ENCODE measurements at regions not wholly inside any gene's neighbourhood (a gene's known extent, or its start where the extent isn't known, plus 50 kb on each side); places are given as distances from the start of the nearest gene placed in this dataset.

DNA sequence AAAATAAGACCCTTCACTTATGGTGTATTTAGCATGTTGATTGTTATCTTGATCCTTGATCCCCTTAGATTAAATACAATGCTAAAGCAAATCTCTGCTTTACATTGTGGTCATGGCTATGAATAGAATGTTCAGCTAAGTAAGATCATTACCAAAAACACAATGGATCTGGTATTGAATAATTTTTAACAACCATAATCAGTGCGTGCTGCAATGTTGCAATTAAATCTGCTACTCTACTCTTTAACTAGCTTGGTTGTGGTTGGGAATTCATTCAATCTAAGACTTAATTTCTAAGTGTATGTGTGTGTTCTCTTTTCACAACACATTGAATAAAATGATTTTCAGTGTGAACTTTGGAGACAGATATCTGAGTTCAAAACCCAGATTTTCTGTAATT lies 442.5 kb upstream of the ZNF804A start:
- TF ChIP-seq POLR2A (IDR thresholded peaks at IDR 0.05): no peak
- TF ChIP-seq, protein P1, sequence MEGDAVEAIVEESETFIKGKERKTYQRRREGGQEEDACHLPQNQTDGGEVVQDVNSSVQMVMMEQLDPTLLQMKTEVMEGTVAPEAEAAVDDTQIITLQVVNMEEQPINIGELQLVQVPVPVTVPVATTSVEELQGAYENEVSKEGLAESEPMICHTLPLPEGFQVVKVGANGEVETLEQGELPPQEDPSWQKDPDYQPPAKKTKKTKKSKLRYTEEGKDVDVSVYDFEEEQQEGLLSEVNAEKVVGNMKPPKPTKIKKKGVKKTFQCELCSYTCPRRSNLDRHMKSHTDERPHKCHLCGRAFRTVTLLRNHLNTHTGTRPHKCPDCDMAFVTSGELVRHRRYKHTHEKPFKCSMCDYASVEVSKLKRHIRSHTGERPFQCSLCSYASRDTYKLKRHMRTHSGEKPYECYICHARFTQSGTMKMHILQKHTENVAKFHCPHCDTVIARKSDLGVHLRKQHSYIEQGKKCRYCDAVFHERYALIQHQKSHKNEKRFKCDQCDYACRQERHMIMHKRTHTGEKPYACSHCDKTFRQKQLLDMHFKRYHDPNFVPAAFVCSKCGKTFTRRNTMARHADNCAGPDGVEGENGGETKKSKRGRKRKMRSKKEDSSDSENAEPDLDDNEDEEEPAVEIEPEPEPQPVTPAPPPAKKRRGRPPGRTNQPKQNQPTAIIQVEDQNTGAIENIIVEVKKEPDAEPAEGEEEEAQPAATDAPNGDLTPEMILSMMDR (IDR thresholded peaks at IDR 0.05): no peak
